ENCODE measurements at regions not wholly inside any gene's neighbourhood (a gene's known extent, or its start where the extent isn't known, plus 50 kb on each side); places are given as distances from the start of the nearest gene placed in this dataset.

DNA sequence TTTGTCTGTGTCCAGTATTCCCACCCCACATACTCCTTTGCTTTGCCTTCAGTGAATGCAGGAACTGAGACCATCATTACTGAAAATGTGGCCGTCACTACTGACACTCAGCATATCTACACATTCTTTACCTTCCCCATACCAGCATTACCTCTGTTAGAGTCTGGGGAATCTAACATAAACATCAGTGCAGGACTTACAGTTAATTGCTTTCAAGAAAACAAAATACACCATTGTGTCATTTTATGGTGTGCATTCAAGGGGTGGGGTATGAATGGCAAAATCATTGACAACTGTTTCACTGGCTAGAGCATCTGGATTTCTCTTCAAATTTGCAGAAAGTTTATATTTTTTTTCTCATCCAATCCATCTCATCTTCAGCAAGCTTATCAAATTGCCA is 731.4 kb upstream of the RIOK2 start:
- no peak overlapping the region for H3K27ac ChIP-seq
- TF ChIP-seq, protein P1, sequence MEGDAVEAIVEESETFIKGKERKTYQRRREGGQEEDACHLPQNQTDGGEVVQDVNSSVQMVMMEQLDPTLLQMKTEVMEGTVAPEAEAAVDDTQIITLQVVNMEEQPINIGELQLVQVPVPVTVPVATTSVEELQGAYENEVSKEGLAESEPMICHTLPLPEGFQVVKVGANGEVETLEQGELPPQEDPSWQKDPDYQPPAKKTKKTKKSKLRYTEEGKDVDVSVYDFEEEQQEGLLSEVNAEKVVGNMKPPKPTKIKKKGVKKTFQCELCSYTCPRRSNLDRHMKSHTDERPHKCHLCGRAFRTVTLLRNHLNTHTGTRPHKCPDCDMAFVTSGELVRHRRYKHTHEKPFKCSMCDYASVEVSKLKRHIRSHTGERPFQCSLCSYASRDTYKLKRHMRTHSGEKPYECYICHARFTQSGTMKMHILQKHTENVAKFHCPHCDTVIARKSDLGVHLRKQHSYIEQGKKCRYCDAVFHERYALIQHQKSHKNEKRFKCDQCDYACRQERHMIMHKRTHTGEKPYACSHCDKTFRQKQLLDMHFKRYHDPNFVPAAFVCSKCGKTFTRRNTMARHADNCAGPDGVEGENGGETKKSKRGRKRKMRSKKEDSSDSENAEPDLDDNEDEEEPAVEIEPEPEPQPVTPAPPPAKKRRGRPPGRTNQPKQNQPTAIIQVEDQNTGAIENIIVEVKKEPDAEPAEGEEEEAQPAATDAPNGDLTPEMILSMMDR (IDR thresholded peaks at IDR 0.05), result no peak
- TF ChIP-seq POLR2A (IDR thresholded peaks at IDR 0.05), result no peak
- no peak for TF ChIP-seq POLR2AphosphoS5 (IDR thresholded peaks at IDR 0.05; ENCODE audit: insufficient read depth in 1 of 2, low read depth in 1 of 2)
- H3K9me3 ChIP-seq, result no peaks in the 10 kb centered on the region
- no peak for DNase-seq (ENCODE audit: extremely low spot score in 2 of 2)
- H3K36me3 ChIP-seq, result no peaks in the 10 kb centered on the region
- intact Hi-C loops (cut with DNase I), result no loop called here
- no peaks in the 10 kb centered on the region for H3K27me3 ChIP-seq
- no peak overlapping the region for H3K4me3 ChIP-seq
- no peaks in the 10 kb centered on the region for H3K4me1 ChIP-seq

DNA sequence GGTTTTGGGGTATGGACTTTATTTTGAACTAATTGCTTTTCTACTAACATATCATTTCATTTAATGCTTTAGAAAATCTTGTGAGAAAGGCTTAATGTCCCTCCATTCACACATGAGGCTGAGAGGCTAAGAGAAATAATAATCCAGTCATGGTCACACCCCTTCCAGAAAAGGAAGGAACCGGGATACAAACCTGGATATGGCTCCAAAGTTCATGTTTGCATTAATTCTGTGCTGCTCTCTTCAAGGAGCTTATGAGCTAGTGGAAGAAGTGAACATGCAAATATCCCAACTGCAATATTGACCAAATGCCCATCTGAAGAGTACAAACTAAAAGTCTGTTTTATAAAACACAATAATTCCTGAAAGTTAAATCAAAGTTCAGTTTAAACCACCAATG is 732.1 kb upstream of the RIOK2 start:
- Histone ChIP-seq H3K4me3 (no peak overlapping the region), H3K36me3 (no peaks in the 10 kb centered on the region), H3K9me3 (no peaks in the 10 kb centered on the region), H3K4me1 (no peaks in the 10 kb centered on the region), H3K27me3 (no peaks in the 10 kb centered on the region), H3K27ac (no peak overlapping the region)
- no peak for DNase-seq (ENCODE audit: extremely low spot score in 2 of 2)
- TF ChIP-seq POLR2AphosphoS5 (IDR thresholded peaks at IDR 0.05; ENCODE audit: insufficient read depth in 1 of 2, low read depth in 1 of 2), result no peak
- TF ChIP-seq, protein P1 (IDR thresholded peaks at IDR 0.05), result no peak
- TF ChIP-seq POLR2A (IDR thresholded peaks at IDR 0.05), result no peak
- intact Hi-C loops (cut with DNase I), result no loop called here

DNA sequence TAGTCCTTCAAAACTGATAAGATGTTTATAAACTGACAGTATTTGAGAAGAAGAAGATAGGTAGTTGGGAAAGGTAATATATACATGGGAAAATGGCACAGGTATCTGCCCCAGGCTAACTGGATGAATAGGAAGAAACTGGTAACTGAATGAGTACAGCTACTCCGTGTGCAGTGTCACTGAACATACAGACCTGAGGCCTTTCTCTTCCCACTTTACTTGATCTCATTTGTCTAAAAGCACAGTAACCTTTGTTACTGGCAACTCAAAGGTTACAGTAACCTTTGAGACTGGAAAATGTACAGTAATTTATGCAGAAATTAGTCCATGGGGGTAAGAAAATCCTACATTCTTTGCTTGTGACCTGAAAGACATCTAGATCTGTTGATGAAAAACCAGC is 735.0 kb upstream of the RIOK2 start:
- Histone ChIP-seq H3K4me3 (no peak overlapping the region), H3K9me3 (no peaks in the 10 kb centered on the region), H3K36me3 (no peaks in the 10 kb centered on the region), H3K27me3 (no peaks in the 10 kb centered on the region), H3K27ac (no peak overlapping the region), H3K4me1 (no peaks in the 10 kb centered on the region)
- intact Hi-C loops (cut with DNase I), result no loop called here
- TF ChIP-seq, protein P1 (IDR thresholded peaks at IDR 0.05), result no peak
- TF ChIP-seq POLR2A (IDR thresholded peaks at IDR 0.05) (no peak), POLR2AphosphoS5 (IDR thresholded peaks at IDR 0.05; ENCODE audit: insufficient read depth in 1 of 2, low read depth in 1 of 2) (no peak)
- DNase-seq (ENCODE audit: extremely low spot score in 2 of 2), result no peak

DNA sequence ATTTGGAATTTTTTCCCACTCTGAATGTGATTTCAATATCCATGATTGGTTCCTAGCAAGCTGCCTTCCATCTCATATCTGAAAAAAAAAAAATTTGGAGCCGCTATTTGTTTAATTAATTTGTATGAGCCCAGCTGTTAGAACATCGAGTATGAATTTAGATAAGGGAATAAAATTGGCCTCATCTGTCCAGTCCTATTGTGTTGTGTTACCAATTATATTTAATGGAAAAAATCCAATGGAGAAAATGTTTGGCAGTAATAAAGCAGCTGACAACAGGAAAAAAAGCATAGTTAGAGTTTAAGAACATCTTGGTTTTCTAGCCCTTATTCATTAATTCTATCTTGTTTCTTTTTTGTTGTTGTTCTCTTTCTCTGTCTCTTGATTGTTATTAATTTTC is 735.6 kb upstream of the RIOK2 start:
- Histone ChIP-seq H3K9me3 (no peaks in the 10 kb centered on the region), H3K27ac (no peak overlapping the region), H3K27me3 (no peaks in the 10 kb centered on the region), H3K4me3 (no peak overlapping the region), H3K36me3 (no peaks in the 10 kb centered on the region), H3K4me1 (no peaks in the 10 kb centered on the region)
- intact Hi-C loops (cut with DNase I), result no loop called here
- TF ChIP-seq POLR2AphosphoS5 (IDR thresholded peaks at IDR 0.05; ENCODE audit: insufficient read depth in 1 of 2, low read depth in 1 of 2) (no peak), POLR2A (IDR thresholded peaks at IDR 0.05) (no peak)
- TF ChIP-seq, protein P1 (IDR thresholded peaks at IDR 0.05), result no peak
- DNase-seq (ENCODE audit: extremely low spot score in 2 of 2), result no peak

DNA sequence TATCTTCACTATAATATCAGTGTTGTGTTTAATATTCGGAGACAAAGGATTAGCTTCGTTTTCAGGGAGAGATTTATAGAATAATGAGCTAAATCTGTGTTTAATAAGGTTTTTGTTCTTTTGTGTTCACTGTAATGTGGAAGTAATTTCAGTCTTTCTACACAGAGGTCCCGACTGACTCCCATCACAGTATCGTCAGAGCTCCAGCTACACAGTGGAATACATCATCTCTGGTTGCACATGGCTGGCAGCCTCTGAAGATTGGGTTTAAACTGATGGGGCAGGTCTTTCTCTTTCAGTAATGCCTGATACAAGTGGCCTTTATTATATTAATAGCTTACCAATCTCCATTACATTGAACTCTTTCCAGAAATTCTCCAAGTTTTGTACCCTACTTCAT is 736.7 kb upstream of the RIOK2 start:
- TF ChIP-seq POLR2A (IDR thresholded peaks at IDR 0.05) (no peak), POLR2AphosphoS5 (IDR thresholded peaks at IDR 0.05; ENCODE audit: insufficient read depth in 1 of 2, low read depth in 1 of 2) (no peak)
- TF ChIP-seq, protein P1 (IDR thresholded peaks at IDR 0.05), result no peak

More for the DNA sequence above, 736.7 kb upstream of the RIOK2 start:
- Histone ChIP-seq H3K9me3 (no peaks in the 10 kb centered on the region), H3K4me1 (no peaks in the 10 kb centered on the region), H3K27me3 (no peaks in the 10 kb centered on the region), H3K4me3 (no peak overlapping the region), H3K27ac (no peak overlapping the region), H3K36me3 (no peaks in the 10 kb centered on the region)
- no peak for DNase-seq (ENCODE audit: extremely low spot score in 2 of 2)
- intact Hi-C loops (cut with DNase I), result no loop called here
